Mesenchymal stem cell (in vitro differentiated cells and primary cell): ENCODE measurements at regions not wholly inside any gene's neighbourhood (a gene's known extent, or its start where the extent isn't known, plus 50 kb on each side); places are given as distances from the start of the nearest gene placed in this dataset.

ENCODE experiments used
- DNase-seq: peaks from one replicate; pipeline ENCODE4 v3.0.0-alpha.2; 2013
- H2AFZ ChIP-seq: one replicate; pipeline ENCODE4 v1.6.1; 2013; ENCODE audit warnings: low read depth, mild to moderate bottlenecking, control low read depth, inconsistent platforms, low read length, moderate library complexity
- H2AK5ac ChIP-seq: 2 replicates; pipeline ENCODE4 v1.6.1; 2013; ENCODE audit warnings: low read length, moderate library complexity, mild to moderate bottlenecking, inconsistent platforms; ENCODE audit not compliant: severe bottlenecking
- H2BK120ac ChIP-seq: one replicate; pipeline ENCODE4 v1.6.1; 2013; ENCODE audit warnings: low read depth, mild to moderate bottlenecking, inconsistent platforms, low read length, moderate library complexity
- H2BK12ac ChIP-seq, 2 experiments: one replicate each; pipeline ENCODE4 v1.6.1; 2013; ENCODE audit warnings: inconsistent platforms in 2 of 2, low read length in 2 of 2, mild to moderate bottlenecking in 2 of 2, moderate library complexity in 2 of 2, control low read depth in 1 of 2
- H2BK15ac ChIP-seq: one replicate; pipeline ENCODE4 v1.6.1; 2013; ENCODE audit warnings: mild to moderate bottlenecking, low read depth, inconsistent platforms; ENCODE audit not compliant: poor library complexity, severe bottlenecking
- H2BK5ac ChIP-seq: 2 replicates; pipeline ENCODE4 v1.6.1; 2013; ENCODE audit warnings: low read depth, mild to moderate bottlenecking, low read length, control low read depth, inconsistent platforms; ENCODE audit not compliant: poor library complexity, severe bottlenecking
- H3K14ac ChIP-seq, 2 experiments: one replicate each; pipeline ENCODE4 v1.6.1; 2013; ENCODE audit warnings: inconsistent platforms in 2 of 2, low read length in 2 of 2, control low read depth in 1 of 2, mild to moderate bottlenecking in 1 of 2, moderate library complexity in 1 of 2
- H3K18ac ChIP-seq, 2 experiments: one replicate each; pipeline ENCODE4 v1.6.1; 2013; ENCODE audit warnings: inconsistent platforms in 2 of 2, low read length in 2 of 2, control low read depth in 1 of 2, low read depth in 1 of 2, mild to moderate bottlenecking in 1 of 2
- H3K23ac ChIP-seq, 2 experiments: one replicate each; pipeline ENCODE4 v1.6.1; 2013; ENCODE audit warnings: inconsistent platforms in 2 of 2, low read length in 2 of 2, mild to moderate bottlenecking in 2 of 2, moderate library complexity in 2 of 2, control low read depth in 1 of 2
- H3K27ac ChIP-seq: 2 replicates; pipeline ENCODE4 v1.5.1; 2013; ENCODE audit warnings: mild to moderate bottlenecking, moderate library complexity, low read length, control low read depth, inconsistent platforms; ENCODE audit not compliant: poor library complexity, severe bottlenecking
- H3K27me3 ChIP-seq, 2 experiments: 2 replicates each; pipeline versions ENCODE4 v1.6.1 to v1.7.0; 2013; ENCODE audit warnings: low read length in 2 of 2, mild to moderate bottlenecking in 2 of 2, moderate library complexity in 2 of 2, control low read depth in 1 of 2, inconsistent platforms in 1 of 2; ENCODE audit not compliant: control insufficient read depth in 1 of 2, insufficient read depth in 1 of 2
- H3K36me3 ChIP-seq, 2 experiments: 2 replicates each; pipeline versions ENCODE4 v1.6.1 to v1.7.0; 2013; ENCODE audit warnings: low read length in 2 of 2, control low read depth in 1 of 2, inconsistent platforms in 1 of 2, low read depth in 1 of 2, mild to moderate bottlenecking in 1 of 2; ENCODE audit not compliant: insufficient read depth in 2 of 2, control insufficient read depth in 1 of 2
- H3K4ac ChIP-seq, 2 experiments: one replicate each; pipeline ENCODE4 v1.6.1; 2013; ENCODE audit warnings: inconsistent platforms in 2 of 2, low read length in 2 of 2, mild to moderate bottlenecking in 2 of 2, moderate library complexity in 2 of 2, control low read depth in 1 of 2, low read depth in 1 of 2
- H3K4me1 ChIP-seq: 2 replicates; pipeline ENCODE4 v1.6.1; 2013; ENCODE audit warnings: low read depth, low read length, control low read depth; ENCODE audit not compliant: control insufficient read depth, insufficient read depth
- H3K4me2 ChIP-seq: 2 replicates; pipeline ENCODE4 v1.6.1; 2013; ENCODE audit warnings: low read length, mild to moderate bottlenecking, inconsistent platforms; ENCODE audit not compliant: poor library complexity, severe bottlenecking
- H3K4me3 ChIP-seq, 2 experiments: 2 replicates each; pipeline versions ENCODE4 v1.5.1 to v1.7.0; 2013; ENCODE audit warnings: low read length in 2 of 2, mild to moderate bottlenecking in 2 of 2, control low read depth in 1 of 2, low read depth in 1 of 2; ENCODE audit not compliant: insufficient read depth in 1 of 2
- H3K79me1 ChIP-seq: replicated peaks from 2 replicates; pipeline ENCODE4 v1.6.1; 2013; ENCODE audit warnings: mild to moderate bottlenecking, control low read depth, low read length, inconsistent platforms; ENCODE audit not compliant: poor library complexity, severe bottlenecking
- H3K9ac ChIP-seq: 2 replicates; pipeline ENCODE4 v1.7.0; 2013; ENCODE audit warnings: mild to moderate bottlenecking, low read length, moderate library complexity
- H3K9me3 ChIP-seq: 2 replicates; pipeline ENCODE4 v1.7.0; 2013; ENCODE audit warnings: mild to moderate bottlenecking, low read length; ENCODE audit not compliant: control insufficient read depth
- H4K8ac ChIP-seq: one replicate; pipeline ENCODE4 v1.6.1; 2013; ENCODE audit warnings: inconsistent platforms, mild to moderate bottlenecking, low read length, moderate library complexity
- H4K91ac ChIP-seq: one replicate; pipeline ENCODE4 v1.6.1; 2013; ENCODE audit warnings: mild to moderate bottlenecking, low read length, inconsistent platforms
- WGBS: methylation state at CpG from one replicate; pipeline ENCODE4 v1.1.7; 2013; ENCODE audit warnings: mixed read lengths; 5-methylcytosine and 5-hydroxymethylcytosine counted together

GRCh38 chr6:120219339-120219738 is 869.8 kb upstream of the MAN1A1 start:
- peaks cover 5% of the 10 kb centered on the region for H3K9me3 ChIP-seq
- DNase-seq = no peak
- H3K9ac ChIP-seq = no peak overlapping the region
- H3K27me3 ChIP-seq = no peaks in the 10 kb centered on the region
- no peak overlapping the region for H4K91ac ChIP-seq
- no peaks in the 10 kb centered on the region for H3K4me1 ChIP-seq
- 90% methylated on average over 1 of the region's 1 CpG for WGBS
- no peak overlapping the region for H3K18ac ChIP-seq
- no peak overlapping the region for H3K14ac ChIP-seq
- no peak overlapping the region for H2BK5ac ChIP-seq
- H3K4me3 ChIP-seq = no peak overlapping the region
- H3K4me2 ChIP-seq = no peak overlapping the region
- no peaks in the 10 kb centered on the region for H3K79me1 ChIP-seq
- H2BK15ac ChIP-seq = no peak overlapping the region
- no peaks in the 10 kb centered on the region for H3K36me3 ChIP-seq
- H2AFZ ChIP-seq = no peak overlapping the region
- H2BK120ac ChIP-seq = no peak overlapping the region
- no peak overlapping the region for H3K23ac ChIP-seq
- H3K4ac ChIP-seq = no peak overlapping the region
- no peak overlapping the region for H2AK5ac ChIP-seq
- no peak overlapping the region for H2BK12ac ChIP-seq
- H3K27ac ChIP-seq = no peak overlapping the region
- H4K8ac ChIP-seq = no peak overlapping the region

GRCh38 chr6:120214088-120214499 is 864.5 kb upstream of the MAN1A1 start:
- peak; percentile 26 for DNase-seq
- Histone ChIP-seq H3K36me3 (no peaks in the 10 kb centered on the region), H4K8ac (no peak overlapping the region), H3K14ac (no peak overlapping the region), H3K4me3 (no peak overlapping the region), H3K79me1 (no peaks in the 10 kb centered on the region), H2BK5ac (no peak overlapping the region), H2AFZ (no peak overlapping the region), H4K91ac (no peak overlapping the region), H3K9me3 (no peaks in the 10 kb centered on the region), H3K27ac (no peak overlapping the region), H3K27me3 (no peaks in the 10 kb centered on the region), H3K4me2 (no peak overlapping the region), H2BK120ac (no peak overlapping the region), H3K4me1 (no peaks in the 10 kb centered on the region), H2BK15ac (no peak overlapping the region), H2BK12ac (no peak overlapping the region), H3K4ac (no peak overlapping the region), H2AK5ac (no peak overlapping the region), H3K9ac (no peak overlapping the region), H3K18ac (no peak overlapping the region), H3K23ac (no peak overlapping the region)

GRCh38 chr6:120211955-120212792 is 862.6 kb upstream of the MAN1A1 start:
- Histone ChIP-seq H3K4me3 (no peak overlapping the region), H3K9me3 (peaks cover 3% of the 10 kb centered on the region), H3K36me3 (no peaks in the 10 kb centered on the region), H3K23ac (no peak overlapping the region), H2AFZ (no peak overlapping the region), H3K4ac (no peak overlapping the region), H3K18ac (peak overlapping the region in 1 of 2 experiments; percentile 54), H3K27ac (no peak overlapping the region), H2BK5ac (no peak overlapping the region), H4K8ac (no peak overlapping the region), H2BK120ac (no peak overlapping the region), H3K4me1 (no peaks in the 10 kb centered on the region), H4K91ac (no peak overlapping the region), H2BK15ac (no peak overlapping the region), H3K9ac (no peak overlapping the region), H3K14ac (no peak overlapping the region), H2AK5ac (no peak overlapping the region), H3K79me1 (no peaks in the 10 kb centered on the region), H3K27me3 (no peaks in the 10 kb centered on the region), H3K4me2 (no peak overlapping the region), H2BK12ac (no peak overlapping the region)
- WGBS = 8% methylated on average over 1 of the region's 4 CpGs
- peak; percentile 76 for DNase-seq

- Histone ChIP-seq H3K9me3 (peaks cover 6% of the 10 kb centered on the region), H3K4me1 (no peaks in the 10 kb centered on the region), H2BK5ac (no peak overlapping the region), H3K27me3 (no peaks in the 10 kb centered on the region), H2AFZ (no peak overlapping the region), H3K9ac (no peak overlapping the region), H3K79me1 (no peaks in the 10 kb centered on the region), H3K14ac (no peak overlapping the region), H2AK5ac (no peak overlapping the region), H4K91ac (no peak overlapping the region), H3K4me3 (no peak overlapping the region), H3K4me2 (no peak overlapping the region), H2BK120ac (no peak overlapping the region), H3K4ac (no peak overlapping the region), H3K27ac (no peak overlapping the region), H2BK15ac (no peak overlapping the region), H3K36me3 (no peaks in the 10 kb centered on the region), H3K18ac (no peak overlapping the region), H3K23ac (no peak overlapping the region), H2BK12ac (no peak overlapping the region), H4K8ac (no peak overlapping the region)
- 100% methylated on average over 1 of the region's 1 CpG for WGBS
- no peak for DNase-seq
Observed at GRCh38 chr6:120202878-120203277, 853.3 kb upstream of the MAN1A1 start.
